Activated naive CD8-positive, alpha-beta T cell treated with anti-CD3 and anti-CD28 coated beads, Interleukin-2, amount 10 ng/mL, durations not matched to agents 7 days and 5 days (primary cell): ENCODE measurements at regions not wholly inside any gene's neighbourhood (a gene's known extent, or its start where the extent isn't known, plus 50 kb on each side); places are given as distances from the start of the nearest gene placed in this dataset.
"Not testable (repeated sequence)": the region's sequence is repeated elsewhere in the genome, so short reads cannot be mapped to it uniquely, and the experiment has no call there.

Source experiments
- ATAC-seq: fragments of 150-1000 bp; cut with Tn5 transposase; one replicate; pipeline ENCODE4 v1.10.0; 2021; ENCODE audit warnings: low read depth, moderate library complexity
- POLR2A ChIA-PET: fragments of 350-600 bp; sonication (Branson Sonifier 250); formaldehyde crosslinking; loops from one replicate; lab custom pipeline; 2021; ENCODE audit warnings: antibody characterized with exemption; lab: Charles Lee
- DNase-seq: peaks from one replicate; pipeline ENCODE4 v3.0.0; 2021
- H3K27ac Mint-ChIP-seq: one replicate; pipeline ENCODE4 v1.8.0; 2022; ENCODE audit warnings: mild to moderate bottlenecking, mixed read lengths
- H3K27me3 Mint-ChIP-seq: one replicate; pipeline ENCODE4 v1.8.0; 2022; ENCODE audit warnings: mild to moderate bottlenecking, moderate library complexity, mixed read lengths
- H3K36me3 Mint-ChIP-seq: one replicate; pipeline ENCODE4 v1.8.0; 2021; ENCODE audit warnings: mild to moderate bottlenecking, mixed read lengths
- H3K4me1 Mint-ChIP-seq: one replicate; pipeline ENCODE4 v1.8.0; 2021; ENCODE audit warnings: mixed read lengths
- H3K4me3 Mint-ChIP-seq: one replicate; pipeline ENCODE4 v1.8.0; 2022; ENCODE audit warnings: mild to moderate bottlenecking, moderate library complexity, mixed read lengths
- H3K9me3 Mint-ChIP-seq: one replicate; pipeline ENCODE4 v1.8.0; 2021; ENCODE audit warnings: mixed read lengths

DNA sequence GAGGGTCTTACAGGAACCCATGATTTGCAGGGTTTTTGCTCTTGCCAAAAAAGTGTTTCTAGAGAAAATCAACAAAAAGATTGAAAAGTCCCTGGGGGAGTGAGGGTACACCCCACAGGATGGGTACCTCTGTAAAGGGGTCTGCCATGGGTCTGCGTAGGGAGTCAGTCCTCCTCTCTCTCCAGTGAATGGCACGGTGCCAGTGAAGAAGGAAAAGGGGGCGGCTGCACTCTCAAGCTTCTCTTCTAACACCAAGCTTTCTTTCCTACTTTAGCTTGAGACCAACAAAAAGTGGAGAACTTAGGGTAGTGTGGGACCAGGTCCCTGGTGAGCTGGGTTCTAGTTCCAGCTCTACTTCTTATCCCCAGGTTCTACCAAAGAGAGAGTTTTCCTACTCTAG is 87.4 kb downstream of the GLUL start:
- H3K27me3 Mint-ChIP-seq: no peaks in the 10 kb centered on the region
- POLR2A ChIA-PET: no interaction called here
- peak overlapping the region; percentile 57 for H3K27ac Mint-ChIP-seq
- DNase-seq (no peak), ATAC-seq (no peak)
- H3K36me3 Mint-ChIP-seq: no peaks in the 10 kb centered on the region
- H3K4me1 Mint-ChIP-seq: peaks cover 15% of the 10 kb centered on the region
- H3K9me3 Mint-ChIP-seq: no peaks in the 10 kb centered on the region
- H3K4me3 Mint-ChIP-seq: no peak overlapping the region

DNA sequence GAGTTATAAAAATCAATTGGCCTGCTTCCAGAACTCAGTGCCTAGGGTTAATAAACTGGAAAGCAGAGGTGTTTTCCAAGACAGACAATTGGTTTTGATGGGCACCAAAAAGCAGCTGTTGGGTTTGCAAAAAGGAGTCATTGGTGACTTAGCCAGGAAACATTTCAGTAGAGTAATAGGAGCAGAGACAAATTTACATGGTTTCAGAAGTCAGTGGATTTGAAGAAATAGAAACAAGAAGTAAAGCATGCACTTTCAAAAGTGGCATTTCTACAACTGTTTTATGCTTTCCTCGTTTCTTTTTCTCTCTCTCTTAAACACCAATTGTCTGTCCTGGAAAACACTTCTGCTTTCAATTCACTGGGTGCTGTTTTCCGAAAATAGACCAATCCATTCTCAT is 87.8 kb downstream of the GLUL start:
- DNase-seq (no peak), ATAC-seq (no peak)
- peaks cover 15% of the 10 kb centered on the region for H3K4me1 Mint-ChIP-seq
- H3K36me3 Mint-ChIP-seq: no peaks in the 10 kb centered on the region
- no peaks in the 10 kb centered on the region for H3K27me3 Mint-ChIP-seq
- H3K27ac Mint-ChIP-seq: peak overlapping the region; percentile 57
- POLR2A ChIA-PET: no interaction called here
- H3K9me3 Mint-ChIP-seq: no peaks in the 10 kb centered on the region
- no peak overlapping the region for H3K4me3 Mint-ChIP-seq

DNA sequence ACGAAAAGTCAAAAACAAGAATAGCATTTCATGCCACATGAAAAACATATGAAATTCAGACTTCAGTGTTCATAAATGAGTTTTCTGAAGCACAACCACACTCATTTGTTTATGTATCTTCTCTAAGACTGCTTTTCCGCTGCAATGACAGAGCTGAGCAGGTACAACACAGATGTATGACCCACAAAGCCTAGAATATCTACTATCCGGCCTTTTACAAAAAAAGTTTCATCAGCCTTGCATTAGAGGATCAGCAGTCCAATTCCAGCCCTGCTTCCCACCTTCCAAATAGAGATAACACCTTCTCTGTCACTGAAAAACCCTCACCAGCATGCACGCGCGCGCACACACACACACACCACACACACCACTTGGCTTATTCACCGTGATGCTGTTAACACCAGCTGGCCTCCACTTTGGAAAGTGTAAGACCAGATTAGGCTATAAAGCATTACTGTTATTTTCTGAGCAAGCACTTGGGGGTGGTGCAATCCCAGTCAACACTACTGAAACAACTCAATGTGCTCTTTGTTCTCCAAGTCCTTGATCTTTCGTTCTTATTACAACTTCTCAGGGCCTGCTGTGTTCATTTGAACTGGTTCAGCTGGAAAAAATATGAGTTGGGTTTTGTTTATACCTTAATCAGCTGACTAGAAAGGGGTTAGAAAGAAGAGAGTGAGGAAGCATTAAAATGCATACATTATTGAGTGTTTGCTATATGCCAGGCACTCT is 90.0 kb downstream of the GLUL start:
- DNase-seq (no peak), ATAC-seq (no peak)
- Mint-ChIP-seq H3K4me1 (peaks cover 15% of the 10 kb centered on the region), H3K27ac (no peak overlapping the region), H3K9me3 (no peaks in the 10 kb centered on the region), H3K4me3 (no peak overlapping the region), H3K36me3 (no peaks in the 10 kb centered on the region), H3K27me3 (no peaks in the 10 kb centered on the region)
- POLR2A ChIA-PET: no interaction called here

DNA sequence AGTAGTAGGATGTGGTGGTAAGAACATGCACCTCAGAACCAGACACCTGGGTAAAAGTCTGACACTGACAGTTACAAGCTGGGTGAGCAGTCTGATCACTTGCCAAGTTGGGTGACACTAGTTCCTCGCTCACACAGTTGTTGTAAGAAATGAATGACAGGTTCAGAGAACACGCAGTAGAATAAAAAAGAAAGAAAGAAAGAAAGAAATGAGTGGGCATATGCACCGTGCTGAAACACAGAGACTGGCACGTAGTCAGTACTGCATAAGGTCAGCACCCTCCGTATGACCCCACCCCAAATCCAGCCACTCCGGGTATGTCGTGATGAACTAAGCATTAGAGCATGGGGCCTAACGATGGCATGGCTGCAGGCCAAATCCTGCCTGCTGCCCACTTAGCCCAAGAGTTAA is 90.6 kb downstream of the GLUL start:
- POLR2A ChIA-PET: no interaction called here
- H3K27me3 Mint-ChIP-seq: peaks cover under 1% of the 10 kb centered on the region

DNA sequence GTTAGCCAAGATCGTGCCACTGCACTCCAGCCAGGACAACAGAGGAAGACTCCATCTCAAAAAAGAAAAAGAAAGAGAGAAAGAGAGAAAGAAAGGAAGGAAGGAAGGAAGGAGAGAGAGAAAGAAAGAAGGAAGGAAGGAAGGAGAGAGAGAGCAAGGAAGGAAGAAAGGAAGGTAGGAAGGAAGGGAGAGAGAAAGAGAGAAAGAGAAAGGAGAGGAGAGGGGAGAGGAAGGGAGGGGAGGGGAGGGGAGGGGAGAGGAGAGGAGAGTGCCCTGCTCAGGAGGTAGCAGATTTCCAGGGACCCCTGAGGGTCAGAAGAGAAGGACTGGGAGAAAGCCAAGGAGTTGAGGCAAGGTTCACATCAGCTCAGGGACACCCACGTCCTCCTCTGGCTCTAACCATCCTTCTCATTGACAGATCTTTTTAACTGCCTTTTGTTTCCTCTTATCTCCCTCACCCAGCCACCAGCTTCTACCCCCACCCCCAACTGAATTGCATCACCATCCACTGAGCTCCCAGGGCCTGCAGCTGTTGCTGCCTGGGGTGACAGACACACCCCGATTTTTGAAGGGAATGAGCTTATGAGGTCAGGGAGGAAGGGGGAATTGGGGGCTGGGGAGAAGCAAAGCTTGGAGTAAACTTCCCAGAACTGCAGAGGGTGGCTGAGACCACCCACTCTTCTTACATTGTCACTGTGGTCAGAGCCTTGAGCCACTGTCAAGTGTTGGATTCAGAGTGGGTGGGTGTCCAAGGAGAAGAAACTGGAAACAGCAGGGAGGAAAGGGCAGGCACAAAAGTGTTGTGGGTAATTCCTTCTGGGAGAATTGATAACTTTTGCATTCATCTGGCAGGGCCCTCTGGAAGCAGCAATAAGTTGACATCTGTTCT is 91.6 kb downstream of the GLUL start:
- Mint-ChIP-seq H3K27ac (peak overlapping the region; percentile 72), H3K27me3 (peaks cover 2% of the 10 kb centered on the region), H3K36me3 (no peaks in the 10 kb centered on the region), H3K4me3 (no peak overlapping the region), H3K9me3 (peaks cover 2% of the 10 kb centered on the region), H3K4me1 (peaks cover 17% of the 10 kb centered on the region)
- POLR2A ChIA-PET: no interaction called here
- ATAC-seq (peak; percentile 34), DNase-seq (no peak)

More for the DNA sequence above, 90.6 kb downstream of the GLUL start:
- no peaks in the 10 kb centered on the region for H3K36me3 Mint-ChIP-seq
- H3K9me3 Mint-ChIP-seq: no peaks in the 10 kb centered on the region
- H3K4me3 Mint-ChIP-seq: no peak overlapping the region
- ATAC-seq (peak; percentile 73), DNase-seq (no peak)
- H3K27ac Mint-ChIP-seq: no peak overlapping the region
- H3K4me1 Mint-ChIP-seq: peaks cover 15% of the 10 kb centered on the region

DNA sequence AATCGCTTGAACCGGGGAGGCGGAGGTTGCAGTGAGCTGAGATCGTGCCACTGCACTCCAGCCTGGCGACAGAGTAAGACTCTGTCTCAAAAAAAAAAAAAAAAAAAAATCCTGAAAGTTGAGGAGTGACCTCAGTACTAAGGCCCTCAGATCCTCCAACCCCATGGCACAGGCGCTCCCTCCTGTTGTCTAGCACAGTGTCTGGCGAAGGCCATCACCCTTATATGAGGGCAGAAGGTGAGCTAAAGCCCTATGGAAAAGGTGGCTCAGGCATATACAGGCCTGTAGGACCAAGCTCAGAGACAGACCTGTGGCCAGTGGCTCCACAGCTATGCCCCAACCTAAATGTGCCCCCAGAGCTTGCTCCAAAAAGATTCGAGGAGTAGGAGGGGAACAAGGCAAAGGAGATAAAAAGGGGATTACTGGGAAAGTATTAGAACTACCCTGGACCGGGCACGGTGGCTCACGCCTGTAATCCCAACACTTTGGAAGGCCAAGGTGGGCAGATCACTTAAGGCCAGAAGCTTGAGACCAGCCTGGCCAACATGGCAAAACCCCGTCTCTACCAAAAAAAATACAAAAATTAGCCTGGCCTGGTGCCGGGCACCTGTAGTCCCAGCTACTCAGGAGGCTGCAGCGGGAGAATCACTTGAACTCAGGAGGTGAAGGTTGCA is 92.4 kb downstream of the GLUL start:
- H3K4me3 Mint-ChIP-seq, ATAC-seq, H3K36me3 Mint-ChIP-seq, DNase-seq, H3K9me3 Mint-ChIP-seq, POLR2A ChIA-PET, H3K27me3 Mint-ChIP-seq: not testable (repeated sequence)
- Mint-ChIP-seq H3K4me1 (peaks cover 17% of the 10 kb centered on the region), H3K27ac (peak overlapping the region; percentile 72)

DNA sequence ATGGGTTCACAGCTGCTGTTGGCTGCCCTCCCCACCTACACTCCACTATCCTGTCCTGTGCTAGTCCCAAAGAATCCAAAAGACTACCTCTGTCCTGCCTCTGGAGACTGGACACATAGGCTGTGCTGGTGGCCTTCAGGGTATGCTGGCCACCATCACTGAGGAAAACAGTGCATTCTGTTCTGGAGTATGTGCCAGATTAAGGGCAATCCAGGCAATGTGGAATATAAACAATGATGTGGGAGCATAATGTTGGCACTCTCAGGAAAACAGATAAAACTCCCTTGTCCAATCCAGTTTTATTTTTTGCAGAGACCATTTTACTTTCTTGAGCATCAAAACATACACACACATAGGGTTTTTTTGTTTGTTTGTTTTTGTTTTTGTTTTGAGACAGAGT is 94.3 kb downstream of the GLUL start:
- H3K4me3 Mint-ChIP-seq: no peak overlapping the region
- H3K4me1 Mint-ChIP-seq: peaks cover 13% of the 10 kb centered on the region
- ATAC-seq (no peak), DNase-seq (no peak)
- H3K36me3 Mint-ChIP-seq: no peaks in the 10 kb centered on the region
- H3K27me3 Mint-ChIP-seq: peaks cover 2% of the 10 kb centered on the region
- POLR2A ChIA-PET: interaction anchor here (0.7 kb wide), 1 partner anchor 153 kb away, joined by 4 read pairs; no protein-coding TSS in a partner anchor
- peaks cover 2% of the 10 kb centered on the region for H3K9me3 Mint-ChIP-seq
- H3K27ac Mint-ChIP-seq: no peak overlapping the region

DNA sequence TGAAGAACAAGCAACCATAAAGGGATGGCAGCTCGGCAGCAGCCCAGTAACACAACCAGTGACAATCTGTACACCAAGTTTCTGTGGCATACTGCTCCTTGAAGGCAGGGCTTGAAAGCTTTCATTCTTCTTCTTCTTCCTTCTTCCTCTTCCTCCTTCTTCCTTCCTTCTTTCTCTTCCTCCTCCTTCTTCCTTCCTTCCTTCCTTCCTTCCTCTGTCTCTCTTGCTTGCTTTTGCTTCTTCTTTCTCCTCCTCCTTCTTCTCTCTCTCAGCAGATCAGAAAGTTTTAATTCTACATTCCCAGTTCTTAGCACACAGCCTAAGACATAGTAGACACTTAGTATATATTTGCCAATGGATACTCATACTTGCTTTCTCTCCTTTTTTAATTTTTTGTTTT is 95.9 kb downstream of the GLUL start:
- peaks cover 14% of the 10 kb centered on the region for H3K4me1 Mint-ChIP-seq
- H3K27me3 Mint-ChIP-seq: peaks cover 2% of the 10 kb centered on the region
- peaks cover 3% of the 10 kb centered on the region for H3K9me3 Mint-ChIP-seq
- H3K36me3 Mint-ChIP-seq: no peaks in the 10 kb centered on the region
- H3K27ac Mint-ChIP-seq: no peak overlapping the region
- POLR2A ChIA-PET: no interaction called here
- DNase-seq (no peak), ATAC-seq (no peak)
- no peak overlapping the region for H3K4me3 Mint-ChIP-seq

DNA sequence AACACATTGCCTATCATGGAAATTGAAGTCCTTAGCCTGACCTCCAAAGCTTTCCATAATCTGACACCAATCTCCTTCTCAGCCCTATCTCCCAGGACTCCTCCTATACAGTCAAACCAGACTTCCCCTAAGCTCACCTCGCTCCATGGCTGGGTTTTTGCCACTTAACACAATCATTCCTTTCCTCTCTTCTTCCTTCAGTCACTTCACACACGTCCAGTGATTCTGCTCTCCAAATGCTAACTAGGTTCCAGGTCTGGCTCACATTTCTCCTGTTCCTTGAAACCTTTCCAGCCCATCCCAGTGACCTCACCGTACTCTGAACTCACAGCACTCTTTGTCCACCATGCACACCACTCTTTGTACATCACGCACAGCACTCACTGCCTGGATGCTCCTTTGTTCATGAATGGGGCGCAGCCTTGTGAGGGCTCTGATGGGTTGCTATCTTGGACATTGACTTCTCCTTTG is 98.4 kb downstream of the GLUL start:
- POLR2A ChIA-PET: no interaction called here
- Mint-ChIP-seq H3K4me3 (no peak overlapping the region), H3K9me3 (peaks cover 3% of the 10 kb centered on the region), H3K27ac (no peak overlapping the region), H3K27me3 (peaks cover 2% of the 10 kb centered on the region), H3K36me3 (no peaks in the 10 kb centered on the region), H3K4me1 (peaks cover 9% of the 10 kb centered on the region)
- ATAC-seq: no peak
- no peak for DNase-seq

DNA sequence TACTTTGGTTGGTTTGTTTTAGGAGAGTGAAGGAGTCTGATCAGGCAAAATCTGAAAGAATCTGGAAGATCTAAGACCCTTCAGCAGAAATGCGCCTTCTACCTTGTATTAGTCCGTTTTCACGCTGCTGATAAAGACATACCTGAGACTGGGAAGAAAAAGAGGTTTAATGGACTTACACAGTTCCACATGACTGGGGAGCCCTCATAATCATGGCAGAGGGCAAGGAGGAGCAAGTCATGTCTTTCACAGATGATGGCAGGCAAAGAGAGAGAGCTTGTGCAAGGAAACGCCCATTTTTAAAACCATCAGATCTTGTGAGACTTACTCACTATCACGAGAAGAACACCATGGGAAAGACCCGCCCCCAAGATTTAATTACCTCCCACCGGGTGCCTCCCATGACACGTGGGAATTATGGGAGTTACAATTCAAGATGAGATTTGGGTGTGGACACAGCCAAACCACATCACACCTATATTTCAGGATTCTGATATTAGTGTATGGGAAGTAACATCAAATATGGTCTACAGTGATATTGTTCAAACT is 99.3 kb downstream of the GLUL start:
- Mint-ChIP-seq H3K36me3 (no peaks in the 10 kb centered on the region), H3K4me3 (no peak overlapping the region), H3K9me3 (peaks cover 3% of the 10 kb centered on the region), H3K4me1 (peaks cover 9% of the 10 kb centered on the region), H3K27me3 (peaks cover 2% of the 10 kb centered on the region), H3K27ac (no peak overlapping the region)
- ATAC-seq (no peak), DNase-seq (no peak)
- POLR2A ChIA-PET: no interaction called here

DNA sequence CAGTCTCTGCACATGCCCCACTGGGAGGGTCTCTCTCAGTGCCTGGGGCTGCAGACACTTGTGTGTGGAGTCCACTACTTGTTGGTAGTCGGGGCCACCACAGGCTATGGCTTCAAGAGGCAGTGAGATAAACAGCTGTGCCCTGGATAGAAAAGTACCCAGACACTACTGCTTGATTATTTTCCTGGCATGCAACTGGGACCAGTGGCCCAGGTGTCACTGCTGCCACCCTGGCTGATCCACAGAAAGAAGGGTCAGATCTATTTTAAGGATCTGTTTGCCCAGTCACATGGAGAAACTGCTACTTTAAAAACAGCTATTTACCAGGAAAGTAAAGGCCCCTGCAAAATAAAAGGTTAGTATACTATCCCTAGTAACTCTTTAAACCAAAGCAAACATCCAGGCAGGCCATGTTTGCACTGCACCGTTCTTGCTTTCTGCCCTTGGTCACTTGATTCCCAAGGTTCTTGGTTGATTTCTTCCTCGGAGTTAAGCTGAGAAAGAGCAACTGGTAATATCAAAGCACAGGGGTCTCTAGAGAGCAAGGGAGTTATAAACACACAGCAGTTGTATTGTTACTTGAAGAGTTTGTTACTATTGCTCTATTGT is 99.9 kb downstream of the GLUL start:
- H3K27ac Mint-ChIP-seq: no peak overlapping the region
- H3K9me3 Mint-ChIP-seq: peaks cover 3% of the 10 kb centered on the region
- DNase-seq (no peak), ATAC-seq (no peak)
- H3K4me1 Mint-ChIP-seq: peaks cover 9% of the 10 kb centered on the region
- no peaks in the 10 kb centered on the region for H3K36me3 Mint-ChIP-seq
- peaks cover 2% of the 10 kb centered on the region for H3K27me3 Mint-ChIP-seq
- H3K4me3 Mint-ChIP-seq: no peak overlapping the region
- POLR2A ChIA-PET: no interaction called here

DNA sequence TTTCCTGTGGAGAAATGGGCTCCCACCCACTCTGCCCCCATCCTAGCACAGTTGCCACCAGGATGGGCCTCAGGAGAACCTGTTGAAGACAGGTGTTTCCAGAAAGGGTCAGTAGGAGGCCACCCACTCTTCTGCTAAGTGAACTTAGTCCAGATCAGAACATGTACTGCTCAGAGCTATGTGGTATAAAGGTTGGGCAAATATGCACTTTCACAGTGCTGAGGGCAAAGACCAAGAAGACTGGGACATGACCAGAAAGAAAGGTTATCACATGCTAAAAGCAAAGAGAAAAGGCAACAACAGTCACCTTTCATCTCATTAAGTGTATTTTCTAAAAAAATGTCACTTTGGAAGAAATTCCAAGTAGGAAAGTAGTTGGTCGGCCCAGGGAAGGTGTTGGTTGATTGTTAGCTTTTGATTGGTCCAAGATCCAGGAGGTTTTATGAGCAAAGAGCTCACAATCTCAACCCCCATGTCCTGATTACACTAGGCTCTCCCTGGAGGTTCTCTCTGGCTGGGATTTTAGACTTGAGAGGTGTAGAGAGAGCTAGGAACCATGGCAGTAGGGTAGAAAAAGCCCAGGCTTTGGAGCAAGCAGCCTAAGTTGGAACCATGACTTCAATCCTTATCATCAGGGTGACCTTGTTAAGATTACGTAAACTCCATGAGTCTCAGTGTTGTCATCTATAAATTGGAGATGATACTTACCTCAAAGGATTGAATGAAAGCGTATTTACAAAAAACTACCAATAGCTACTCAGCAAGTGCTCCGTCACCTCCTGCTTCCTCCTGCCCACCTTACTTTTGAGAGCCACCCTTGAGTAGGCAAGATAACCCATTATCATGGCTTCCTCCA is 102.6 kb downstream of the GLUL start:
- ATAC-seq (no peak), DNase-seq (no peak)
- Mint-ChIP-seq H3K36me3 (no peaks in the 10 kb centered on the region), H3K4me1 (peaks cover 7% of the 10 kb centered on the region), H3K27me3 (no peaks in the 10 kb centered on the region), H3K4me3 (no peak overlapping the region), H3K27ac (no peak overlapping the region), H3K9me3 (peaks cover 2% of the 10 kb centered on the region)
- POLR2A ChIA-PET: no interaction called here
